ENCODE measurements at regions not wholly inside any gene's neighbourhood (a gene's known extent, or its start where the extent isn't known, plus 50 kb on each side); places are given as distances from the start of the nearest gene placed in this dataset.

DNA sequence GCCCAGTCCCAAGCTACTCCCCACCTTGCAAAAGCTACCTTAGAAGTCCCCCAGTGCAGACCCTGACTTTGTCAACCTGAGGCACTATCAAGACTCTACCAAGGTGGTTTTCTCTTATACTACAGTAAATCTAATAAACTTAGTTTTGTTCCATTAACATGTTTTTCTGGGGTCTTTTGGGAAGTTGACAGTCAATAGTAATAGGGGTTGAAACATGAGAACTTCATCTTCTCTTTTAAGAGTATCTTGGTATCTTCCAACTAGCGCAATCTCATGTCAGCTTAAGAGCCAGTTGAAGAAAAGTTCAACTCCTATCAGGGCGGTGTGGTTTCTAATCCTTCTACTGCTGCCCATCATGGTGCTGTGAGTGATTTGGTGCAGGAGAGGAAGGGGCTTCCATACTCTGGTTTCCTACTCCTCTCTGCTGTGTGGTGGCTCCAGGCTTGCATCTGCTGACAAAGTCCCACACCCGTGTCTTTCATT is 164.2 kb downstream of the FOXA2 start:
- no peak for TF ChIP-seq POLR2A (IDR thresholded peaks at IDR 0.05; ENCODE audit: low read length)
- no peak for TF ChIP-seq GATA1 (IDR thresholded peaks at IDR 0.05; ENCODE audit: low read depth, low read length)

Measured in erythroblast (primary cell).